CD4-positive, alpha-beta memory T cell (primary cell): ENCODE measurements at regions not wholly inside any gene's neighbourhood (a gene's known extent, or its start where the extent isn't known, plus 50 kb on each side); places are given as distances from the start of the nearest gene placed in this dataset.

Experiments
- CTCF ChIA-PET: fragments of 350-600 bp; sonication (Branson Sonifier 250); formaldehyde crosslinking; loops from one replicate; lab custom pipeline; 2021; ENCODE audit warnings: inconsistent platforms; ENCODE audit not compliant: partially characterized antibody; lab: Charles Lee
- POLR2A ChIA-PET: fragments of 350-600 bp; sonication (Branson Sonifier 250); formaldehyde crosslinking; loops from one replicate; lab custom pipeline; 2021; ENCODE audit not compliant: partially characterized antibody; lab: Charles Lee
- DNase-seq, 5 donors: peaks; one replicate each; pipeline versions ENCODE4 v3.0.0 to v3.0.0-alpha.2; 2020 to 2022; ENCODE audit warnings: mixed read lengths in 1 of 5
- H3K27ac ChIP-seq: one replicate; pipeline ENCODE4 v1.7.0; 2013; ENCODE audit warnings: low read depth, low read length
- H3K27me3 ChIP-seq: 2 replicates; pipeline ENCODE4 v1.7.0; 2013; ENCODE audit warnings: mild to moderate bottlenecking, low read length, moderate library complexity; ENCODE audit not compliant: insufficient read depth
- H3K36me3 ChIP-seq: 2 replicates; pipeline ENCODE4 v1.7.0; 2013; ENCODE audit warnings: mild to moderate bottlenecking, low read length, moderate library complexity; ENCODE audit not compliant: insufficient read depth
- H3K4me1 ChIP-seq: 2 replicates; pipeline ENCODE4 v1.7.0; 2013; ENCODE audit warnings: mild to moderate bottlenecking, low read length, moderate library complexity; ENCODE audit not compliant: insufficient read depth
- H3K4me3 ChIP-seq, 2 donors: one replicate each; pipeline ENCODE4 v1.7.0; 2013; ENCODE audit warnings: low read length in 2 of 2, mild to moderate bottlenecking in 1 of 2
- H3K9me3 ChIP-seq, 2 donors: one replicate each; pipeline ENCODE4 v1.7.0; 2013; ENCODE audit warnings: low read length in 2 of 2, control low read depth in 1 of 2; ENCODE audit not compliant: control insufficient read depth in 1 of 2
- H3K27ac Mint-ChIP-seq, 7 donors: one replicate each; pipeline ENCODE4 v1.8.0; 2020 to 2021; ENCODE audit warnings: mixed read lengths in 7 of 7, mild to moderate bottlenecking in 6 of 7, inconsistent platforms in 3 of 7, moderate library complexity in 3 of 7
- H3K27me3 Mint-ChIP-seq, 2 donors: one replicate each; pipeline ENCODE4 v1.8.0; 2020 to 2021; ENCODE audit warnings: mixed read lengths in 2 of 2
- H3K36me3 Mint-ChIP-seq, 2 donors: one replicate each; pipeline ENCODE4 v1.8.0; 2020 to 2021; ENCODE audit warnings: mixed read lengths in 2 of 2, inconsistent platforms in 1 of 2, mild to moderate bottlenecking in 1 of 2
- H3K4me1 Mint-ChIP-seq, 4 donors: one replicate each; pipeline ENCODE4 v1.8.0; 2020 to 2021; ENCODE audit warnings: mixed read lengths in 4 of 4, mild to moderate bottlenecking in 1 of 4
- H3K4me3 Mint-ChIP-seq, 8 donors: one replicate each; pipeline ENCODE4 v1.8.0; 2020 to 2021; ENCODE audit warnings: mixed read lengths in 8 of 8, mild to moderate bottlenecking in 7 of 8, moderate library complexity in 6 of 8, inconsistent platforms in 3 of 8
- H3K9me3 Mint-ChIP-seq, 8 donors: one replicate each; pipeline ENCODE4 v1.8.0; 2020 to 2021; ENCODE audit warnings: mixed read lengths in 8 of 8, mild to moderate bottlenecking in 5 of 8, inconsistent platforms in 3 of 8, moderate library complexity in 1 of 8
- intact Hi-C: fragments of 100-400 bp; cut with micrococcal nuclease; formaldehyde crosslinking; loops from one replicate; pipeline ENCODE4 v1.15.1; 2023

- H3K27ac ChIP-seq, result no peak overlapping the region
- no peaks in the 10 kb centered on the region for H3K9me3 Mint-ChIP-seq
- H3K27me3 ChIP-seq, result no peaks in the 10 kb centered on the region
- intact Hi-C loops, result no loop called here
- H3K27me3 Mint-ChIP-seq, result peaks cover 0 to 2% of the 10 kb centered on the region in 2 donors
- H3K4me1 ChIP-seq, result no peaks in the 10 kb centered on the region
- no peak overlapping the region for H3K4me3 Mint-ChIP-seq
- ChIA-PET POLR2A (no interaction called here), CTCF (no interaction called here)
- H3K27ac Mint-ChIP-seq, result no peak overlapping the region
- no peak for DNase-seq
- H3K36me3 Mint-ChIP-seq, result no peaks in the 10 kb centered on the region
- H3K4me3 ChIP-seq, result no peak overlapping the region
- H3K9me3 ChIP-seq, result no peaks in the 10 kb centered on the region
- H3K36me3 ChIP-seq, result no peaks in the 10 kb centered on the region
- peaks cover 0 to 2% (median under 1%) of the 10 kb centered on the region in 4 donors for H3K4me1 Mint-ChIP-seq
Observed at GRCh38 chr3:130843441-130843840, 50.4 kb upstream of the ATP2C1 start.
